NOMO-1 (cell line): ENCODE measurements at regions not wholly inside any gene's neighbourhood (a gene's known extent, or its start where the extent isn't known, plus 50 kb on each side); places are given as distances from the start of the nearest gene placed in this dataset.
A peak's percentile ranks its signal among the peaks of the same experiment; 100 is the strongest.
"Not testable (repeated sequence)": the region's sequence is repeated elsewhere in the genome, so short reads cannot be mapped to it uniquely, and the experiment has no call there.

Source experiments
- DNase-seq, 2 experiments: peaks; one replicate each; lab custom pipeline; 2025; ENCODE audit not compliant: unreplicated experiment in 2 of 2; lab: John Stamatoyannopoulos, UW

DNA sequence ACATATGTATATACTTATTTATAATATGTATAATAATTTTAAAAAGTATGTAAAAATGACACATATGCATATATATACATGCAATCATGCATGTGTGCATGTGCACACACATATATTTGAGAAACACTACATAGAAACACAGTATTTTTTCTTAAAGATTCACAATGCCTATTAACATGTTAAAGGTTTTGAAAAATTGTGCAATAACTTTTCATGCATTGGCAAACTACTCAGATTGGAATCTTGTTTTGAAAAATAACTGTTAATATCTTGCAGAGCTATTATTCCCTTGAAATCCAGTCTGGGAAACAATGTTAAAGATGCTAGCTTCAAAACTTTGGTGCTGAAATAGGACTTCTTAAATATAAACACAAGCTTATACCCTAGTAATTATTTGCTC is 256.2 kb upstream of the P2RY1 start:
- no peak for DNase-seq

- DNase-seq: no peak
Observed at GRCh38 chr3:152581951-152582350, 253.0 kb upstream of the P2RY1 start.

DNA sequence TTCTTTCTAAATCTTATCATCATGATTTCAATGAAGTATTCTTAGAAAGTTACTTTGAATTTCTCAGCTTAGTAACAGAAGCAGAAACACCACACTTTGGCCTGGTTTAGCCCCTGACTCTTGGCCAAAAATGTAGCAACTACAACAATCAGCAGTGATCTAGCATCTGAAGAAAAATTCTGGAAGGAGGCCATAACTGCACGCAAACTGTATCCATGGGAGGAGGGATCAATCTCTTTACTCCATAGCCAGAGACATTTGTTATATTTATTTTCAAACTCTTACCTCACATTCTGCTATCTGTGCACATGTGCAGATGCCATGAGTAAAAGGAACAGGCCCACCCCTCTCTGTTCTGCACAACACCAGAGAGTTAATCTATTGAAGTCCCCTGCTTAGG is 251.0 kb upstream of the P2RY1 start:
- DNase-seq: no peak

DNA sequence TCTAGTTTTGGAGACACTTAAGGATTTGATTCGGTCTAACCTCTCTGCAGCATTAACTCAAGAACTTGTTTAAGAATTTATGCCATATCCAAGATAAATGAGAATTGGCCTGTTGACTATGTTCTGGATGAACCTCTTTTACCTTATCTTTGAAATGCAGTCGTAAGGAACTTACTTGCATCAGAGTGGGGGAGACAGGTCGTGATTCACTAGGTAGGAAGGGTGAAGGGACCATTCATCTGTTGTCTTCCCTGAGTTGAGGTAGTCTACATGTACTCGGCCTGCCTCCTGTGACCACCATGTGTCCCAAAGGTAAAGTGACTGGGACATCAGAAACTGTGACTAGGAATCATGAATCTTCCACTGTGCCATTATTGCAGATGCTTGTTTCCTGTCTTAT is 248.0 kb upstream of the P2RY1 start:
- DNase-seq: no peak

DNA sequence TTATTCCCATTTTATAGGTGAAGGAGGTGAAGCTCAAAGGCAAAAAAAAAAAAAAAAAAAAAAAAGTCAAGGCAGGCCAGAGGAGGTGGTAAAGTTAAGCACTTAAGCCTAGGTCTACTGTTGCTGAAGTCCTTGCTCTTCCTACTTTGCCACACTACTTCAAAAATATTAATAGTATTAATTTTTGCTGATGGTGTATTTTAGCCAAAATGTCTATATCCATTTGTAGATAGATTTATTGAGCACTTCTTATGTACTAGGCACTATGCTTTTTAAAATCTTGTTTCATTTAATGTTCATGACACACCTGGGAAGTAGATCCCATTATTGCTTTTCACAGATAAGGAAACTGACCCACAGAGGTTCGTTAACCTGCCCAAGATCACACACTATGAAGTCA is 247.1 kb upstream of the P2RY1 start:
- no peak for DNase-seq

GRCh38 chr3:152589644-152590043 is 245.3 kb upstream of the P2RY1 start:
- no peak for DNase-seq

DNA sequence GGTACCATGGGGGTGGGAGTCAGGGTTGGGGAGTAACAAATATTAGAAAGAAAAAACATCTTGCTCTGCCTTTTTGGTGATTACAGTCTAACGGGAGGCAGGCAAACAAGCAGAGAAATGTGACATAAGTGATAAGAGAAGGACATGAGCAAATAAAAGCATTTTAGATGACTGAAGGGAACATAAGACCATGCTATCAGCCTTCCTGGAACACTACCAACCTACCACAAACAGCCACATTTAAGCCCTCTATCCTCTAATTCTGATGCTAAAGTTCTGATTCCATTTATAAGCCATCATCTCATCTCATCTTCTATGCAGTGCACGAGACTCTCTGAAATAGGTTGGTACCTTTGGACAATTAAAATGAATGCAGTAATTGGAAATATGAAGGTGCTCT is 243.4 kb upstream of the P2RY1 start:
- no peak for DNase-seq

DNA sequence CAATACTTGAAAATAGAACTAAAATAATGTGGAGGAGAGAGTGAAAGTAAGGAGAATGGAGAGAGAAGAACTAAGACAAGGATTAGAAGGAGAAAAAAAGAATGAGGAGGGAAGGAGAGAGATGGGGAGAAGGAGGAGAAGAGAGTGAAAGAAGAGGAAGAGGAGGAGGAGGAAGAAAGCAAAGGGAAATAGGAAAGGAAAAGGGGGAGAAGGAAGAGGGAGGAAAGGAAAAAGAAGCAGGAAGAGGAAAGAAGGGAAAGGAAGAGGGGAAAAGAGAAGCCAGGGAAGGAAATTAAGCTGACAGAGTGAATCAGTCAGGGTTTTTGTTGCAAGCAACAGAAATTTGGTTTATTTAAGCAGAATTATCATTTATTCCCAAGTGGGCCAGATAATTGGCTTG is 241.7 kb upstream of the P2RY1 start:
- no peak for DNase-seq

- peak; percentile 97 to 100 for DNase-seq
Observed at GRCh38 chr3:152595975-152596821, 238.7 kb upstream of the P2RY1 start.

- DNase-seq: not testable (repeated sequence)
Observed at GRCh38 chr3:152596832-152597231, 238.1 kb upstream of the P2RY1 start.

GRCh38 chr3:152606146-152606545 is 228.8 kb upstream of the P2RY1 start:
- DNase-seq: no peak

GRCh38 chr3:152607179-152607578 is 227.8 kb upstream of the P2RY1 start:
- DNase-seq: no peak

DNA sequence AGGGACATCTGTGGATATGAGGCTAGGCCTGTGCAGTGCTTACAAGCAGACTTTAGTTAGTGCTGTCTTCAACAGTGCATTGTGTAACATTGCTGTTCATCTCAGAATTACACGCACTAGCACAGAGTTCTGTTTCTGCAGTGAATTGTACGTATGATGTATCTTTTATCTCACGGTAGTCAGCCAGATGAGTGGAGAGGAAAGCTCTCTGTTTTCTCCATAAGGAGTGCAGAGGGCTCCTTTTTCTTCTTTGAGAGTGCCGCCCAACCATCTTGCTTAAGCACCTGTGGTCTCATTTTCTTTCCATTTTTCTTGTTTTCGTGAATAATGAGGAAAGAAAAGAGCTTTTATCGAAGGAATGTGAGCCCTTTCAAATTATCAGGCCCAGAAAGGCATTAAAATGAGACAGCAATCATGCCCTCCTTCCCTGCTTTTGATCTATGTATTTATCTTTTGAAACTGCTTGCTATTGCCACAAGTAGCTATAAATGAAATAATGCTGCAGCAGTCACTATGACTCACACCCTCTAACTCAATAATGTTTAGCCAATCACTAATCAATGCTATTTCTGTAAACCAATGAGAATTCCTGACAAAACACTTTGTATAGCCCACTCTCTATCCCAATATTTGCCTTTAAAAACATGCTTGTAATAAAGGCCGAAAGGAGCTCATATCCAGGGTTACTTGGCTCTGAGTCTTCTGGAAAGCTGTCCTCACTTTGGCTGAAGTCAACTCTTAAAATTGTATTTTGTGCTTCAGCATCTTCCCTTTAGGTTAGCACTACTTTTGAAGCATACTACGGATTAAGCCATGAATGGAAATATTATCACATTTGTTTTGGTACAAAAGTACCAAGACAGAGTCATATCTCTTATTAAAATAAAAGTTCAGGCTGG is 226.0 kb upstream of the P2RY1 start:
- no peak for DNase-seq

GRCh38 chr3:152609891-152610290 is 225.0 kb upstream of the P2RY1 start:
- no peak for DNase-seq

DNA sequence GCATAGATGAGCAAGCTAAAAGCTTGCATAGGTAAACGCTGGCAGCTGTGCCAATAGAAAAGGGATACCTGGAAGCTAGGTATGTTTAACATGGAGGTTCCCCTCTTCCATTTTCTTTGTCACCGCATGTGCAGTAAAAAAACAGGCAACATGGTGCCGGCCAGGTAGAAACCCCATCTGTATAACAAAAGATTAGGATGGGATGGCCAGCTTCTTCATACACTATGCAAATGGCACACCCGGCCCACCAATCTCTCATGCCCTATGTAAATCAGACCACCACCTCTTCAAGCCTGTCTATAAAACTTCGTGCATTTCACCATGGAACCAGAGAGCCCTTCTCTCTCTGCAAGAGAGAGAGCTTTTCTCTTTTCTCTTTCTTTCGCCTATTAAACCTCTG is 224.3 kb upstream of the P2RY1 start:
- DNase-seq: no peak

- no peak for DNase-seq
Observed at GRCh38 chr3:152611905-152612304, 223.0 kb upstream of the P2RY1 start.

DNA sequence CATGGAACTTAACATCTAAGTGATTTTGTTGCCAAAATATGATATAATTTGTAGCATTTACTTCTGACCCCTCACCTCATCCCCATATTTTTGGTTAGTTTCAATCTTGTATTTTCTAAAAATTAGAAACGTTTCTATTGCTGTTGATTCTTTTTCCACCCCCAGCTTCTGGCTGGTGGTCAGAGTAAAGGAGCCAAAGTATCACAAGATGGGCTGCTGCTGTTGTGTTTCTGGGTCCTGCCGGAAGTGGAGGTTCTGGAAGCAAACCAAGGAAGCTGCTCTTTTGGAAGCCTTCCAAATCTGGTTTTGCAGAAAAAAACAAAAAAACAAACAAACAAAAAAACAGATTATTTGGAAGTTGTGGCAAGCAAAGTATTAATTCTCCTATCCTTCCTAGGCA is 221.1 kb upstream of the P2RY1 start:
- no peak for DNase-seq

DNA sequence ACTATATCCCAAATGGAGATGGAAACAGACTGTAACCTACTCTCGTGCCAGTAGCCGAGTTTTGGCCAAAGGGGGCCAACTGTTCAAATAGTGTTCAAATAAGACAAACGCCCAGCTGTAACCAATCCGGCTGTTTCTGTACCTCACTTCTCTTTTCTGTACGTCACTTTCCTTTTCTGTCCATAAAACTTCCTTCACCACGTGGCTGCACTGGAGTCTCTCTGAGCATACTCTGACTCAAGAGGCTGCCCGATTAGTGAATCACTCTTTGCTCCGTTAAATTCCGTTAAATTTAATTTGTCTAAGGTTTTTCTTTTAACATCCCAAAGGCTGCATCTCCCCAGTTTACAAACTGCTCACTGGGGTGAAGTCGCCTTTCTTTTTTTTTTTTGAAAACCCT is 219.2 kb upstream of the P2RY1 start:
- DNase-seq: peak in 1 of 2 experiments; percentile 13

GRCh38 chr3:152617609-152618008 is 217.3 kb upstream of the P2RY1 start:
- DNase-seq: no peak

DNA sequence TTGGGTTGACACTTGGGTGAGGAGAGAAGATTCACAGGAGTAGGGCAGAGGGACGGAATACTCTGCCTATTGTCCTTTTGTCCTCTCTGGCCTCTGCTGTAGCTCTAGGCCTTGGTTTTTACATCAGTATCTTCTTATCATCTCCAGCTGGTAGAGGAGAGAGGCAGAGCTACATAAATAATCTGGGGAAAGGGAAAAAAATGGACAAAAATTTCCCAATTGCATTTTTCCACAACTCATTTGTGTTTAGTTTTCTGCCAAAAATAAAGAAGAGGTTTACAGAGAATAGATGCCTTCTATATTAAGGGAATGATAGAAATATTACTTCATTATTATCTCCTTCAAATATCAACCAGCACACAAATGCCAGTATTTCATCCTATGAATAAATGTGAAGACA is 216.4 kb upstream of the P2RY1 start:
- DNase-seq: no peak

- DNase-seq: no peak
Observed at GRCh38 chr3:152619691-152620090, 215.2 kb upstream of the P2RY1 start.

GRCh38 chr3:152620395-152620794 is 214.5 kb upstream of the P2RY1 start:
- no peak for DNase-seq
